Fibroblast of gingiva (primary cell): ENCODE measurements at regions not wholly inside any gene's neighbourhood (a gene's known extent, or its start where the extent isn't known, plus 50 kb on each side); places are given as distances from the start of the nearest gene placed in this dataset.
A peak's percentile ranks its signal among the peaks of the same experiment; 100 is the strongest.

Experiments used
- DNase-seq: peaks from one replicate; pipeline ENCODE4 v3.0.0-alpha.2; 2011; ENCODE audit warnings: low read depth

- peak; percentile 34 for DNase-seq
Measured at GRCh38 chr3:110811050-110811449, 260.6 kb upstream of the NECTIN3 start.

GRCh38 chr3:110813541-110813940, 258.1 kb upstream of the NECTIN3 start:
- no peak for DNase-seq

GRCh38 chr3:110814170-110815007, 257.2 kb upstream of the NECTIN3 start:
- DNase-seq = peak; percentile 88

DNA sequence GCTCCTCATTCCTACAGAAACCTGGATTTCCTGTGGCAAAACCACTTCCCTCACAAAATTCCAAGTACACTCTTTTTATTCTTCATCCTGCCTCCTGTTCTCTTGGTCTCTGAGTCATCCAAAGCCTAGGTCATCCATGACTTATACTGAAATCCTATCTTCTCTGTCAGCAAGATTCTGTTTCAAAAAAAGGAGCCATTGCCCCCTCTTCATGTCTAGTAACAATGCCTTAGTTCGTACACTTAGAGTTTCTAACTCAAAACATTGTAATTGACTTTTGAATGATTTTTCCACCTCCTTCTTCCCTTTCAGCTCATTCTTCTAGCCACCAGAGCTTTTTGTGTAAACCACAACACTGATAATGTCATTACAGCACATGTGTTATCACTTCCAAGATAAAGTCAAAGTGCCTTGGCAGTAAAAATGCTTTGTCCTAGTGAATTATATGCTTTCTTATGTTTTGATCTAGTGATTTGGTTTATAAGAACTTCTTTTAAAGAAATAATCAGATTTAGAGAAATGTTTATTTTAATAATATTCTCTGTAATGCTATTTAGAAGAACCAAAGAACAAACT, 256.5 kb upstream of the NECTIN3 start:
- DNase-seq = peak; percentile 59

- no peak for DNase-seq
Measured at GRCh38 chr3:110816008-110816407, 255.6 kb upstream of the NECTIN3 start.

DNA sequence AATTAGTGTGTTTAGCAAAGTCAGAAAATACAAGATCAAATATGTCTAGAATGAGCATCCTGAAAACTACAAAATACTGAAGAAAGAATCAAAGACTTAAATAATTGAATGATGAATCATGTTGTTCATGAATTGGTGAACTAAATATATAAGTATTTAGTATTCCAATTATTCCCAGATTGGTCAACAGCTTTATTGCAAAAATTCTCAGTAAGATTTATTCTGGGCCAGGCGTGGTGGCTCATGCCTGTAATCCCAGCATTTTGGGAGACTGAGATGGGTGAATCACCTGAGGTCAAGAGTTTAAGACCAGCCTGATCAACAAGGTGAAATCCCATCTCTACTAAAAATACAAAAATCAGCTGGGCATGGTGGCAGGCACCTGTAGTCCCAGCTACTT, 250.0 kb upstream of the NECTIN3 start:
- no peak for DNase-seq

- DNase-seq = no peak
Measured at GRCh38 chr3:110822971-110823370, 248.6 kb upstream of the NECTIN3 start.

DNA sequence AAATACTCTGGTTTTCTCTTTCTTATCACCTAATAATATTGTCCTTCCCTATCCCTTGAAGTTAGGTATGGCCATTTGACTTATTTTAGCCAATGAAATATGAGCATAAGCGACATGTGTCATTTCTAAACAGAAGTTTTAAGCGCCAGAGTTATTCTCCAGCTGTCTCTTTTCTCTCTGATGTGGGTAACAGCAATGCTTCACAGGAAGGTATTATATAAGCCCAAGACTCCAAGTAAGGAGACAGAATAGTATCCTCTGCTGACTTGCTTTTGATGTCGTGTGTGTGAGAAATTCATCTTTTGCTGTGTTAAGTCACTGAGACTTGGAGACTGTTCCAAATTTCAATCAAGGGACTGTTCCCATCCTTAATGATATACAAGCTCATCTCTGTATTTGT, 224.6 kb upstream of the NECTIN3 start:
- DNase-seq = no peak

DNA sequence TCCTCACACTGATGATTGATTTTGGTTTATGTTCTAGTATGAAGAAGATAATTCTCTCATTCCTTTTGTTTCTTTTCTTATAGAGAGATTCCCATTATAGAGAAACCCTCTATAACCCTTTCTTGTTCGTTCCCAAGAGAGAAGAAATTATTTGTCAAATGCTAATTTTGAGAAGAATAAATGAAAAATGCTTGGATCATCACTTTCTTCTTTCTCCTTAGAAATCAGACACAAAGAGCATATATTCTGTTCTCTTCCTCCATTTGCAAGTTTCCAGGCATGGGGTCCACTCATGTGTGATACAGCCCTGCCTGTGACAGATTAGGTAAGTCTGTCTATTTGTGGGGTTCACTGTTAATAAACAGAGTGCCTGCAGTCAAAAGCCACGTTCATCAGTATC, 222.6 kb upstream of the NECTIN3 start:
- DNase-seq = no peak

DNA sequence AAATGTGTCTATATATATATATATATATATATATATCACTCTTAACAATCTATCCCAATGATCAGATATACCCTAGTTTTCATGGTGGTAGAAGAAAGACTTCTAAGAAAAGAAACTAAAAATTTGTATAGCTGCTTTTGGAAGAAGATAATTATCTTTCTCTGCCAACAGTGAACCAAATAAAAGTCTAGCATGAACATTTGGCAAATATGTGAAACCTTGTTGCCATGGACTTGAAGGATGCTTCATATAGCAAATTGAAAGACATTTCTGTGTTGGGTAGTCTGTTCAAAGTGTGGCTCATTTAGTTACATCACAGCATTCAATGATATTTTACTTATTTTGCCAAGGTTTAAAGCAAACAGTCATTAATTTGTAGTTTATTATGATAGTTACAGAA, 219.9 kb upstream of the NECTIN3 start:
- no peak for DNase-seq

DNA sequence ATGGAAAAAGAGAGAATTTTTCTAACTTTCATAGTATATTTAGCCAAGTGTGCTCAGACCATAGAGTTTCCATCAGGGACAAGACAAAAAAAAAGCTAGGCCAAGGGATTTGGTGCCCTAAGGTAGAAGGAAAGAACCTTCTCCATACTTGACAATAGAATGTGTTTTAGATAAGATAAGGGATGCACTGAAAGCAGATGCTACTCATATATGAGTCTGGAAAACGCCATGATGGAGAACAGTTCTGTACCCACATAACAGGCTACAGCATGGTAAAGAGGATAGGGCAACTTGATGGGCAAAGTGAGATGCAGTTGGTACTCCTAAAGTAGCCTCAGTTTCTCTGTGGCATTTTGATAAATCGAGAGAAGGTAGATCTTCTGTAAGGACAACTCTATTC, 216.4 kb upstream of the NECTIN3 start:
- no peak for DNase-seq

DNA sequence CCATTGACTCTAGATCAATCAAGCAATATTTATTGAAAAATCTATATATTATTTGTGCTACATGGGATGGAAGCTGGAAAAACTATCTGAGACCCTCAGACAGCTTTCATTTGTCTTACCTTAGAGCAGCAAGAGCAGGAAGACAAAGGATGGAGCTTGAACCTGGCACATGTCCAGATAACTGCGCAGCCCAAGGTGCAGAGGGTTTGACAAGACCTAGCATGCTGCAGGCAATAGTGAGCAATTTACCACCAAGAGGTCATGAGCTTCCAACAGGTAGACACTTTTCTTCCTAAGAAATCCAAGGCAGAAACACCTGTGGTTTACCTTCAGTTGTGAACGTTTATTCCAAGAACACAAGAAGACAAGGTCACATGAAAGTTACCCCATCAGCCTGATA, 214.7 kb upstream of the NECTIN3 start:
- DNase-seq = no peak

GRCh38 chr3:110858549-110858948, 213.1 kb upstream of the NECTIN3 start:
- no peak for DNase-seq

DNA sequence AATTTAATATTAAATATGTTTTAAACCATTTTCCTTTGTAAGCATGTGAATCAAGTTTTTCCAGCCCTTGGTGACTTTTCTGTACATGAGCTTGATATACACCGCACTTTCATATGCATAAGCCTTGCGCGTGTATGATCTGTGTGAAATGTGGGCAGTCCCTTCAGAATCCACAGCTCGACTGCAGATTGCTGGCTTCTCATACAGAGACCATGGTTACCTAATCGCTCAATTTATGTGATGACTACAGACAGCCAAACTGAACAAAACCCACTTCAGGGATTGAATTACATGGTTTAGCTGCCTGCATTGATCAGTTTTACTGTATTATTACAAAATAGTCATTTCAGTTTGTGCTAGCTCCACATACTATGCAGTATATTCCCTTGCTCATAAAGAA, 212.3 kb upstream of the NECTIN3 start:
- no peak for DNase-seq

- no peak for DNase-seq
Measured at GRCh38 chr3:110859993-110860392, 211.6 kb upstream of the NECTIN3 start.

DNA sequence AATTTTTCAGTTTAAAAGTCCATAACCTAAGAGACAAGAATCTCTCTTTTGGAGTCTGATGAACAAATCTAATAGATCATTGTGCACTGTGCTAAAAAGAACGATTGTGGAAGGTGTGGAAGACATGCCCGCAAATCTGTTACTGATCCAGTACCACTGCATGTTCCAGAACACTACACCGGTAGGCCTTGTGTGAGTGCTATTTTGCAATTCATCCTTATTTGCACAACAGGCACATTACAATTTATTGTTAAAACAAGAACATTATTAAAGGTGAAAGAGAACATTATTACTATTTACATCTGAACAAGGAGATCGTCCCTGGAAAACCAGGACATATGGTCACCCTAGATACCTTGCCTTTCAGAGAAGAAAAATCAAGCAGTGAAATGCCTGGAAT, 205.7 kb upstream of the NECTIN3 start:
- DNase-seq = no peak

DNA sequence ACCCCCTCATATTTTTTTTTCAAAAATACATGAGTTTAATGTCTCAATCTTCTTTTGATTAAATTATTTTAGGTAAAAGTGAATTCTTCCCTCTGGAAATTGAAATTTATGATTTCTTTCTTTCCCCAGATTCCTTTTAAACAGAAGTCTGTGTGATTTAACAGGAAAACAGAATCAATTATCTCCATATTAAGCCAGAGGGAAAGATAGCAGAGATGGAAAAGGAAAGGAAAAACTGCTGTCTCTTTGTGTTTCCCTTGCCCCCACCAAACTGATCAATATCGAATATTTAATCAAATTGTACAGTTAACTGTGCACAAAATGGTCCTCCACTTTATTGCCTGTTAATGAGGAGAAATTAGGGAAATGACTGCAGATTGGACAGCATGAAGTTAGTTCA, 203.5 kb upstream of the NECTIN3 start:
- no peak for DNase-seq

DNA sequence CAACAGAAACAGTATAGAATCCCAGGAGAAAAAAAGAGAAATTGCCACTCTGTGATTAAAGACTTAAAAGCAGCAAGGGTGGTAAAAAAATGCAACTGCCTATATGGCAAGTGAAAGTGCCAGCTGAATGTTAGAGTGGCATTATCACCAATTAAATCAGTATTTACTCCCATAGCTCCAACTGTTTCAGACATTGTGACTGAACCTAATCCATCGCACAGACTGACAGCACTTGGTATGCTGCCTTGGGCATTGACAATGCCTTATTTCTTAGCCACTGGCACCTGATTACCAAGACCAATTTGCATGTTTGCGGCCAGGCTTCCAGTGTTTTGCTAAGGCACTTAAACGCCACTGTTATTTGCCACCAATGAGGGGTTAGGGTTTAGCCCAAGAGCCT, 201.9 kb upstream of the NECTIN3 start:
- no peak for DNase-seq

DNA sequence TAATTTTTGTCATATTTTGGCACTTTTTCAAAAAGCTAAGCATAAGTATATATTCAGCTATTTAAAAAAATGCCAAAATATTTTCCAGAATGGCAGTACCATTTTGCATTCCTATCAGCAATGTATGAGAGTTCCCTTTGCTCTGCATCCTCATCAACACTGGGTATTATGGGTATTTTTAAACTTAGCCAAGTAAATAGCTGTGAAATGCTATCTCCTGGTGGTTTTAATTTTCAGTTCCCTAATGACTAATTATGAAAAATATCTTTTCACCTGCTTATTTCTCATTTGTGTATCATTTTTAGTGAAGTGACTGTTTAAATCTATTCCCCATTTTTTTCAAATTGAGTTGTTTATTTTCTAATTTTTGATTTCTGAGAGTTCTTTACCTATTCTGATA, 199.7 kb upstream of the NECTIN3 start:
- no peak for DNase-seq

- no peak for DNase-seq
Measured at GRCh38 chr3:110878692-110879091, 192.9 kb upstream of the NECTIN3 start.

DNA sequence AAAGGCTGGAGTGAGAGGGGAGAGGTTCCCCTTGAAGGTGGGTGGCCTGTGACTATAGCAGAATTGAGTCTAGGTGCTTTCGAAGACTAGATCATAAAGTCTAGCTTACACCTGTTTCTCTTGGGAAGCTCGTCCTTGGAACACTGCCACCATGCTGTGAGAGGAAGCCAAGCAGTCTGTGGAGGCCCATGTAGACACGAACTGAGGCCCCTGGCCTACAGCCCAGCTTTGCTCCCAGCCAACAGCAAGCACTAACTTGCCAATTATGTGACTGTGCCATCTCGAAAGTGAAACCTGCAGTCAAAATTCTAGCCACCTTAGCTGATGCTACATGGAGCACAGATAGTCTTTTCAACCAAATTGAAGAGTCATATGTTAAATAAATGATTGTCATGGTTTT, 190.5 kb upstream of the NECTIN3 start:
- no peak for DNase-seq

DNA sequence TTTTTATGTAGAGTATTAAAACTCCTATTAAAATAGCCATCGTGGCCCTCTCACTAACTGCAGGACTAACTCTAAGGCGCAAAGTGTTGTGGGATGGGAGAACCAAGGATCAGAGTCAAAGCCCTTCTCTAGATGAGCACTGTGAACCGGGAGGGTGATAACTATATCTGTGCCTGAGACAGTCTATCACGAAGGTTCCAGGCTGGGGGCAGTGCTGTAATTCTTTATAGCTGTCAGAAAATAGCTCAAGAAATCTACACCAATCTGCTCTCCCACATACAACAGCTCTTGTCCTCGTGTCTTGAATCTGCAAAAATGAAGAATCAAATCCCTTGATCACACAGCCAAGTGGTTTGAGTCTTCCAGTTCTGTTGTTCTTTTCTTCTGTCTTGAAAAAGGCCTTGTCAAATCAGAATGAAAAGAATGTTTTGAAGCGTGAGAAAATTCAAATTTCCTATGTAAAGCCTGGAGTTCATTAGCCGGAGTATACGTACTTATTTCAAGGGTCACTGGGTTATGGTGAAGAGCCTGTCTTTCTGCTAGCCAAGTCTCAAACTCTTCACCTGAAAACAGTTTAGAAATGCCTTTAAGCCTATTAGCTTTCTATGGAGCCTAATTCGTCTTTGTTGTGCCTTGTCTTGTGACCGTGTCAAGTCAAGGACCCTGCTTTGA, 185.3 kb upstream of the NECTIN3 start:
- no peak for DNase-seq

- DNase-seq = no peak
Measured at GRCh38 chr3:110887176-110887575, 184.4 kb upstream of the NECTIN3 start.
